ENCODE measurements at regions not wholly inside any gene's neighbourhood (a gene's known extent, or its start where the extent isn't known, plus 50 kb on each side); places are given as distances from the start of the nearest gene placed in this dataset.

DNA sequence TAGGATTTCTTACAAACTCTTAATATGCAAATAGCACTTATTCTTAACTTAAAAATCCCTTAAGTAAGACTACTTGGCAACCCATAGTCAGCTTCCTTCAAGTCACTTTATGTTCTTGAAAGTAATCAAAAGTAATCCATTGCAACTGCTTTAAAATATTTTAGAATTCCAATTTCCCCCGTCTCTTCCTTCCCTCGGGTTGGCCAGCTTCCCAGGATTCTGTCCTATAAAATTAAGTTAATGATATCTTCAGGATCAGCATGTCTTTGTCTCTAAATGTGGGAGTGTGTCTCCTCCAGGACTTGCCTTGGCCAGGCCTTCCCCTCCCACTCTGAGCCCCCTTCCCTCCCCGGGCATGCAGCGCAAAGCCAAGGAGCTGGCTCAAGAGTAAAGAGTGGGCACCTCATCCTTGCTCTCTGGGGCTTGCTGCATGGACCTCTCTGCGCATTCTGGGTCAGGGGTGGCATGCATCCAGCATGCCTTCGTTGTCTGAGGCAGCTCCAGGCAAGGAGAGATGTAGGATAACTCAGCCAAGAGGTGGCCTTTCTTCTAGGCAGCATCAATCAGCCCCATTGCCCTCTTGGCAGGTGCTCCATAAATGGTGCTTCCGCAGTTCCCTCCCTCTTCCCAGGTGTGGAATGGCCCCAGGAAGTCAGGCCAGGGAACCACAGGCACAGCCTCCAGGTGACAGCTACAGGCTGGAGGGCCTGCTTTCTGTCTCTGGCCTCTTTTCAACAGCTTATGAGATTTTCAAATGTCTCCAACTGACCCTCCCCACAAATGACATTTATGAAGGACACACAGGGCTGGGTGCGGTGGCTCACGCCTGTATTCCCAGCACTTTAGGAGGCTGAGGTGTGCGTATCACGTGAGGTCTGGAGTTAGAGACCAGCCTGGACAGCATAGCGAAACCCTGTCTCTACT lies 108.7 kb upstream of the ALDH1A3 start:
- H3K9ac ChIP-seq (ENCODE audit: low read depth, low read length), result no peak overlapping the region
- H3K27me3 ChIP-seq (ENCODE audit: insufficient read depth, low read length, poor library complexity), result no peaks in the 10 kb centered on the region
- no peak for DNase-seq
- no peaks in the 10 kb centered on the region for H3K79me2 ChIP-seq (ENCODE audit: insufficient read depth, low read length)
- H2AFZ ChIP-seq (ENCODE audit: low read depth, low read length), result no peak overlapping the region
- H3K4me2 ChIP-seq (ENCODE audit: insufficient read depth, low read length), result no peak overlapping the region
- no peak for TF ChIP-seq EZH2 (IDR thresholded peaks at IDR 0.05; ENCODE audit: borderline replicate concordance, low read depth, low read length, severe bottlenecking)
- TF ChIP-seq, protein P1, sequence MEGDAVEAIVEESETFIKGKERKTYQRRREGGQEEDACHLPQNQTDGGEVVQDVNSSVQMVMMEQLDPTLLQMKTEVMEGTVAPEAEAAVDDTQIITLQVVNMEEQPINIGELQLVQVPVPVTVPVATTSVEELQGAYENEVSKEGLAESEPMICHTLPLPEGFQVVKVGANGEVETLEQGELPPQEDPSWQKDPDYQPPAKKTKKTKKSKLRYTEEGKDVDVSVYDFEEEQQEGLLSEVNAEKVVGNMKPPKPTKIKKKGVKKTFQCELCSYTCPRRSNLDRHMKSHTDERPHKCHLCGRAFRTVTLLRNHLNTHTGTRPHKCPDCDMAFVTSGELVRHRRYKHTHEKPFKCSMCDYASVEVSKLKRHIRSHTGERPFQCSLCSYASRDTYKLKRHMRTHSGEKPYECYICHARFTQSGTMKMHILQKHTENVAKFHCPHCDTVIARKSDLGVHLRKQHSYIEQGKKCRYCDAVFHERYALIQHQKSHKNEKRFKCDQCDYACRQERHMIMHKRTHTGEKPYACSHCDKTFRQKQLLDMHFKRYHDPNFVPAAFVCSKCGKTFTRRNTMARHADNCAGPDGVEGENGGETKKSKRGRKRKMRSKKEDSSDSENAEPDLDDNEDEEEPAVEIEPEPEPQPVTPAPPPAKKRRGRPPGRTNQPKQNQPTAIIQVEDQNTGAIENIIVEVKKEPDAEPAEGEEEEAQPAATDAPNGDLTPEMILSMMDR (IDR thresholded peaks at IDR 0.05; ENCODE audit: borderline replicate concordance, extremely low read depth, low read length, poor library complexity, severe bottlenecking), result no peak
- no peak for ATAC-seq (ENCODE audit: insufficient read depth, low read depth)
- no peaks in the 10 kb centered on the region for H3K4me1 ChIP-seq (ENCODE audit: insufficient read depth, low read length)
- no peaks in the 10 kb centered on the region for H4K20me1 ChIP-seq (ENCODE audit: insufficient read depth, low read length)
- H3K4me3 ChIP-seq (ENCODE audit: low read depth in 1 of 2, low read length in 2 of 2), result no peak overlapping the region
- H3K9me3 ChIP-seq (ENCODE audit: insufficient read depth, low read length, severe bottlenecking), result no peaks in the 10 kb centered on the region
- H3K36me3 ChIP-seq (ENCODE audit: insufficient read depth, low read length), result no peaks in the 10 kb centered on the region
- no peak overlapping the region for H3K27ac ChIP-seq (ENCODE audit: low read length)

DNA sequence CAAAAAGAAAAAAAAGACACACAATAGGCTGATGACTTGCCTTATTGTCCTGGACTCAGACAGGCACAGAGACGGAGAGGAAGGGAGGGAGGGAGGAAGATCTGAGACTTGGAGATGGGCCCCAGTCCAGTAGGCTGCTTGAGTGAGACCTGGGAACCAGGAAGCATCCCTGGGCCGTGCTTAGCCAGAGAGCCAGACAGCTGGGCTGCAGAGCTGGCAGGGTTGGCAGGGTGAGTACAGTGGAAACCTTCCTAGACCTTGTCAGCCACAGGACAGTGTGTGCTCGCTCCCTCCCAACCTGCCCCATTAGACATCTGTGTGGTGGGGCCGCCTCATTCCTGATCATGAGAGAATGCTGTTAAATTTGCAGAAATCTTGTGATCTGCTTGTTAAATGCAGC lies 107.9 kb upstream of the ALDH1A3 start:
- Histone ChIP-seq H3K9me3 (ENCODE audit: insufficient read depth, low read length, severe bottlenecking) (no peaks in the 10 kb centered on the region), H3K9ac (ENCODE audit: low read depth, low read length) (no peak overlapping the region), H3K4me2 (ENCODE audit: insufficient read depth, low read length) (no peak overlapping the region), H4K20me1 (ENCODE audit: insufficient read depth, low read length) (no peaks in the 10 kb centered on the region), H3K4me1 (ENCODE audit: insufficient read depth, low read length) (no peaks in the 10 kb centered on the region), H3K4me3 (ENCODE audit: low read depth in 1 of 2, low read length in 2 of 2) (no peak overlapping the region), H3K36me3 (ENCODE audit: insufficient read depth, low read length) (no peaks in the 10 kb centered on the region), H3K27ac (ENCODE audit: low read length) (no peak overlapping the region), H2AFZ (ENCODE audit: low read depth, low read length) (no peak overlapping the region), H3K27me3 (ENCODE audit: insufficient read depth, low read length, poor library complexity) (no peaks in the 10 kb centered on the region), H3K79me2 (ENCODE audit: insufficient read depth, low read length) (no peaks in the 10 kb centered on the region)
- TF ChIP-seq, protein P1 (IDR thresholded peaks at IDR 0.05; ENCODE audit: borderline replicate concordance, extremely low read depth, low read length, poor library complexity, severe bottlenecking), result no peak
- no peak for TF ChIP-seq EZH2 (IDR thresholded peaks at IDR 0.05; ENCODE audit: borderline replicate concordance, low read depth, low read length, severe bottlenecking)
- no peak for DNase-seq
- no peak for ATAC-seq (ENCODE audit: insufficient read depth, low read depth)

DNA sequence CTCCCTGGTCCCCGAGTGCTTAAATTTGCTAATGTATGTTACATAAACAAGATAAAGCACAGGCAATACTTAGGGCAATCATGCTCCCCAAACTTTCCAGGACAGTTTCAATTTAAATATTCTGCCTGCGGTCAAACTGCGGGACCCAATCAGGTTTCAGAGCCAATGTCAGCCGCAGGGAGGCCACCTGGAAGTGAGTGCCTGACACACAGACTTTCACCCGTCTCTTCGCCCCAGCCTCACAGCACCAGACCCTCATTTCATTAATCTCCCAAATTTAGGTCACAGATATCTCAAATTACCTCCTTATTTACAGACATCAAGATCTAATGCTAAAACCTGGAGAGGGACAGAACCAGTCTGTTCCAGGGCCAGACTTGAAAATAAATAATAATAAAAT lies 107.2 kb upstream of the ALDH1A3 start:
- Histone ChIP-seq H3K9ac (ENCODE audit: low read depth, low read length) (no peak overlapping the region), H3K79me2 (ENCODE audit: insufficient read depth, low read length) (no peaks in the 10 kb centered on the region), H2AFZ (ENCODE audit: low read depth, low read length) (no peak overlapping the region), H3K4me1 (ENCODE audit: insufficient read depth, low read length) (no peaks in the 10 kb centered on the region), H3K27ac (ENCODE audit: low read length) (no peak overlapping the region), H4K20me1 (ENCODE audit: insufficient read depth, low read length) (no peaks in the 10 kb centered on the region), H3K4me2 (ENCODE audit: insufficient read depth, low read length) (no peak overlapping the region), H3K27me3 (ENCODE audit: insufficient read depth, low read length, poor library complexity) (no peaks in the 10 kb centered on the region), H3K36me3 (ENCODE audit: insufficient read depth, low read length) (no peaks in the 10 kb centered on the region), H3K4me3 (ENCODE audit: low read depth in 1 of 2, low read length in 2 of 2) (no peak overlapping the region), H3K9me3 (ENCODE audit: insufficient read depth, low read length, severe bottlenecking) (no peaks in the 10 kb centered on the region)
- ATAC-seq (ENCODE audit: insufficient read depth, low read depth), result no peak
- DNase-seq, result no peak
- TF ChIP-seq, protein P1 (IDR thresholded peaks at IDR 0.05; ENCODE audit: borderline replicate concordance, extremely low read depth, low read length, poor library complexity, severe bottlenecking), result no peak
- no peak for TF ChIP-seq EZH2 (IDR thresholded peaks at IDR 0.05; ENCODE audit: borderline replicate concordance, low read depth, low read length, severe bottlenecking)
